KMS-11 (cell line): ENCODE measurements at regions not wholly inside any gene's neighbourhood (a gene's known extent, or its start where the extent isn't known, plus 50 kb on each side); places are given as distances from the start of the nearest gene placed in this dataset.

Experiments
- H2AFZ ChIP-seq: fragments of 200-600 bp; sonication (generic); 2 replicates; pipeline ENCODE4 v1.6.1; 2016; ENCODE audit warnings: antibody characterized with exemption, mixed run types, low read depth
- H3K27ac ChIP-seq: fragments of 200-600 bp; sonication (generic); 2 replicates; pipeline ENCODE4 v1.6.1; 2016; ENCODE audit warnings: mild to moderate bottlenecking, mixed run types
- H3K27me3 ChIP-seq: fragments of 200-600 bp; sonication (generic); 2 replicates; pipeline ENCODE4 v1.6.1; 2017; ENCODE audit warnings: mild to moderate bottlenecking, low read depth, mixed run types, moderate library complexity; ENCODE audit not compliant: insufficient read depth
- H3K36me3 ChIP-seq: fragments of 200-600 bp; sonication (generic); 2 replicates; pipeline ENCODE4 v1.6.1; 2017; ENCODE audit warnings: mild to moderate bottlenecking, mixed run types; ENCODE audit not compliant: insufficient read depth
- H3K4me1 ChIP-seq: fragments of 200-600 bp; sonication (generic); 2 replicates; pipeline ENCODE4 v1.6.1; 2016; ENCODE audit warnings: mild to moderate bottlenecking, low read depth, mixed run types; ENCODE audit not compliant: poor library complexity, severe bottlenecking
- H3K4me2 ChIP-seq: fragments of 200-600 bp; sonication (generic); 2 replicates; pipeline ENCODE4 v1.7.0; 2016; ENCODE audit warnings: mild to moderate bottlenecking, mixed run types
- H3K4me3 ChIP-seq: fragments of 200-600 bp; sonication (generic); IDR thresholded peaks from 2 replicates; pipeline ENCODE4 v1.6.1; 2017; ENCODE audit warnings: low read depth, low read length, mixed read lengths; ENCODE audit not compliant: insufficient read depth
- H3K79me2 ChIP-seq: fragments of 200-600 bp; sonication (generic); 2 replicates; pipeline ENCODE4 v1.6.1; 2016; ENCODE audit warnings: low read depth, mixed run types; ENCODE audit not compliant: insufficient read depth
- H3K9ac ChIP-seq: fragments of 200-600 bp; sonication (generic); 2 replicates; pipeline ENCODE4 v1.6.1; 2016; ENCODE audit warnings: mild to moderate bottlenecking, mixed run types
- H4K20me1 ChIP-seq: fragments of 200-600 bp; sonication (generic); 2 replicates; pipeline ENCODE4 v1.6.1; 2016; ENCODE audit warnings: mild to moderate bottlenecking, mixed run types; ENCODE audit not compliant: insufficient read depth
- CTCF ChIP-seq: fragments of 200-600 bp; sonication (generic); conservative IDR thresholded peaks from 2 replicates; pipeline ENCODE4 v1.6.1; 2017; ENCODE audit warnings: low read depth, mild to moderate bottlenecking, antibody characterized with exemption, low read length, moderate library complexity, mixed read lengths

- Histone ChIP-seq H3K9ac (no peak overlapping the region), H3K4me3 (no peak overlapping the region), H3K27ac (no peak overlapping the region), H3K27me3 (no peaks in the 10 kb centered on the region), H2AFZ (no peak overlapping the region), H3K79me2 (no peaks in the 10 kb centered on the region), H3K4me1 (no peaks in the 10 kb centered on the region), H3K4me2 (no peak overlapping the region), H4K20me1 (no peaks in the 10 kb centered on the region), H3K36me3 (no peaks in the 10 kb centered on the region)
- no peak for TF ChIP-seq CTCF
These were observed 127.4 kb upstream of the GOLIM4 start for GRCh38 chr3:168223085-168223484.

- no peak overlapping the region for H3K4me3 ChIP-seq
- no peaks in the 10 kb centered on the region for H3K36me3 ChIP-seq
- no peak overlapping the region for H3K27ac ChIP-seq
- H3K79me2 ChIP-seq: no peaks in the 10 kb centered on the region
- H3K9ac ChIP-seq: no peak overlapping the region
- no peak overlapping the region for H3K4me2 ChIP-seq
- no peaks in the 10 kb centered on the region for H3K27me3 ChIP-seq
- no peaks in the 10 kb centered on the region for H3K4me1 ChIP-seq
- no peaks in the 10 kb centered on the region for H4K20me1 ChIP-seq
- no peak overlapping the region for H2AFZ ChIP-seq
- TF ChIP-seq CTCF: no peak
These were observed 124.8 kb upstream of the GOLIM4 start for GRCh38 chr3:168220556-168220955.

GRCh38 chr3:168219530-168219929 lies 123.8 kb upstream of the GOLIM4 start:
- Histone ChIP-seq H3K36me3 (no peaks in the 10 kb centered on the region), H3K4me1 (no peaks in the 10 kb centered on the region), H2AFZ (no peak overlapping the region), H3K9ac (no peak overlapping the region), H3K27me3 (no peaks in the 10 kb centered on the region), H3K4me2 (no peak overlapping the region), H3K27ac (no peak overlapping the region), H4K20me1 (no peaks in the 10 kb centered on the region), H3K4me3 (no peak overlapping the region), H3K79me2 (no peaks in the 10 kb centered on the region)
- TF ChIP-seq CTCF: no peak

GRCh38 chr3:168218600-168218999 lies 122.9 kb upstream of the GOLIM4 start:
- H3K79me2 ChIP-seq: no peaks in the 10 kb centered on the region
- H3K4me1 ChIP-seq: peaks cover 9% of the 10 kb centered on the region
- no peak for TF ChIP-seq CTCF
- H4K20me1 ChIP-seq: no peaks in the 10 kb centered on the region
- H2AFZ ChIP-seq: no peak overlapping the region
- no peak overlapping the region for H3K4me3 ChIP-seq
- H3K36me3 ChIP-seq: no peaks in the 10 kb centered on the region
- H3K4me2 ChIP-seq: no peak overlapping the region
- H3K27me3 ChIP-seq: no peaks in the 10 kb centered on the region
- no peak overlapping the region for H3K27ac ChIP-seq
- H3K9ac ChIP-seq: no peak overlapping the region

GRCh38 chr3:168216851-168217250 lies 121.1 kb upstream of the GOLIM4 start:
- Histone ChIP-seq H2AFZ (no peak overlapping the region), H3K4me3 (no peak overlapping the region), H3K9ac (no peak overlapping the region), H4K20me1 (no peaks in the 10 kb centered on the region), H3K4me1 (peaks cover 22% of the 10 kb centered on the region), H3K27me3 (no peaks in the 10 kb centered on the region), H3K27ac (no peak overlapping the region), H3K79me2 (no peaks in the 10 kb centered on the region), H3K4me2 (no peak overlapping the region), H3K36me3 (no peaks in the 10 kb centered on the region)
- no peak for TF ChIP-seq CTCF
